Duodenal mucosa (tissue), 2 donors: ENCODE measurements at regions not wholly inside any gene's neighbourhood (a gene's known extent, or its start where the extent isn't known, plus 50 kb on each side); places are given as distances from the start of the nearest gene placed in this dataset.
"Not testable (repeated sequence)": the region's sequence is repeated elsewhere in the genome, so short reads cannot be mapped to it uniquely, and the experiment has no call there.

Experiments
- H3K27ac ChIP-seq: one replicate; pipeline ENCODE4 v1.7.0; 2013; ENCODE audit warnings: low read depth, low read length
- H3K27me3 ChIP-seq, 2 donors: one replicate each; pipeline ENCODE4 v1.7.0; 2013; ENCODE audit warnings: low read length in 2 of 2, control low read depth in 1 of 2; ENCODE audit not compliant: insufficient read depth in 2 of 2, control insufficient read depth in 1 of 2
- H3K36me3 ChIP-seq, 2 donors: one replicate each; pipeline ENCODE4 v1.7.0; 2013; ENCODE audit warnings: low read length in 2 of 2, control low read depth in 1 of 2; ENCODE audit not compliant: insufficient read depth in 2 of 2, control insufficient read depth in 1 of 2
- H3K4me1 ChIP-seq, 2 donors: one replicate each; pipeline ENCODE4 v1.7.0; 2013; ENCODE audit warnings: low read length in 2 of 2, control low read depth in 1 of 2; ENCODE audit not compliant: insufficient read depth in 2 of 2, control insufficient read depth in 1 of 2
- H3K4me3 ChIP-seq, 2 donors: one replicate each; pipeline ENCODE4 v1.7.0; 2013; ENCODE audit warnings: low read length in 2 of 2, low read depth in 1 of 2
- H3K9ac ChIP-seq, 2 donors: one replicate each; pipeline ENCODE4 v1.7.0; 2013; ENCODE audit warnings: low read length in 2 of 2, low read depth in 1 of 2
- H3K9me3 ChIP-seq, 2 donors: one replicate each; pipeline ENCODE4 v1.7.0; 2013; ENCODE audit warnings: low read length in 2 of 2, control low read depth in 1 of 2; ENCODE audit not compliant: control insufficient read depth in 1 of 2

- no peaks in the 10 kb centered on the region for H3K4me1 ChIP-seq
- H3K27ac ChIP-seq: no peak overlapping the region
- H3K9ac ChIP-seq: no peak overlapping the region
- no peak overlapping the region for H3K4me3 ChIP-seq
- H3K9me3 ChIP-seq: no peaks in the 10 kb centered on the region
- H3K27me3 ChIP-seq: no peaks in the 10 kb centered on the region
- H3K36me3 ChIP-seq: no peaks in the 10 kb centered on the region
Observed at GRCh38 chr14:71246539-71246938, 339.3 kb downstream of the PCNX1 start.

DNA sequence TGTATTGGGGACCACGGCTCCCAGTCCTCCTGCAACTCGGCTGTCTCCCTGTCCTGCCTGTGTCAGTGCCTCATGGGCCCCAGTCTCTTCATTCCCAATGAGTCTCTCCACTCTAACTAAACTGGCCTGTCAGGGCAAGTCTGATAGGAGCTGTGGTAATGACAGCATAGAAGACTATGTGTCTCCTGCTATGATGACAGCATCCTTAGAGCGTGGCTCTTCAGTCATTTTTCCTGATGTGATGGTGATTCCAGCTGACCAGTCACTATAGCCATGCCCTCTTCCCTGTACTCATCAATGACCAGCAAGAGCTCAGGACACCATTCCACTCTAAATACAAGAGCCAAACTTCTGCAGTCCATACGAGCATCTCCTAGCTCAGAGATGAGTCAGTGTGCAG, 339.8 kb downstream of the PCNX1 start:
- Histone ChIP-seq H3K4me3 (no peak overlapping the region), H3K4me1 (no peaks in the 10 kb centered on the region), H3K27ac (no peak overlapping the region), H3K9me3 (no peaks in the 10 kb centered on the region), H3K36me3 (no peaks in the 10 kb centered on the region), H3K27me3 (no peaks in the 10 kb centered on the region), H3K9ac (no peak overlapping the region)

GRCh38 chr14:71248194-71248593, 340.9 kb downstream of the PCNX1 start:
- Histone ChIP-seq H3K4me3 (no peak overlapping the region), H3K36me3 (no peaks in the 10 kb centered on the region), H3K27me3 (no peaks in the 10 kb centered on the region), H3K9me3 (no peaks in the 10 kb centered on the region), H3K9ac (no peak overlapping the region), H3K27ac (no peak overlapping the region), H3K4me1 (no peaks in the 10 kb centered on the region)

GRCh38 chr14:71250347-71250746, 343.1 kb downstream of the PCNX1 start:
- Histone ChIP-seq H3K4me1 (no peaks in the 10 kb centered on the region), H3K9ac (no peak overlapping the region)

DNA sequence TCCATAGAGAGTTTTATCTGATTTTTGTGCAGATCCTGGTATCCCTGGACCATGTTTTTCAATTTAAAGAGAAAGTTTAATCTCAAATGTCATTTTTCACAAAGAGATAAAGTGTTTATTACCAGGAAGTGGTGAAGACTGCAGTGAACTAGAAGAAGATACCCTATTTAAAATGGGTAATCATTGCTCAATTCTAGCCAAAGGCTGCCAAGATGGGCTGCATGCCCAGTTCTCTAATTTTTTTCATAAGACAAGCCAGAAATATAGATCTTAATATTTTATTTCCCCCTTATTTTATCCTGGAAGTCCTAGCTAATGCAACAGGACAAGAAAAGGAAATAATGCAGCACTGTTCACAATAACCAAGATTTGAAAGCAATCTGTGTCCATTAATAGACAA, 343.5 kb downstream of the PCNX1 start:
- H3K4me3 ChIP-seq: no peak overlapping the region
- H3K4me1 ChIP-seq: no peaks in the 10 kb centered on the region
- no peak overlapping the region for H3K27ac ChIP-seq
- no peaks in the 10 kb centered on the region for H3K27me3 ChIP-seq
- no peaks in the 10 kb centered on the region for H3K36me3 ChIP-seq
- H3K9ac ChIP-seq: no peak overlapping the region
- H3K9me3 ChIP-seq: no peaks in the 10 kb centered on the region

More at GRCh38 chr14:71250347-71250746, 343.1 kb downstream of the PCNX1 start:
- Histone ChIP-seq H3K27ac (no peak overlapping the region), H3K36me3 (no peaks in the 10 kb centered on the region), H3K4me3 (no peak overlapping the region), H3K27me3 (no peaks in the 10 kb centered on the region), H3K9me3 (no peaks in the 10 kb centered on the region)

GRCh38 chr14:71254091-71254719, 346.9 kb downstream of the PCNX1 start:
- H3K27ac ChIP-seq, H3K9ac ChIP-seq, H3K4me1 ChIP-seq, H3K36me3 ChIP-seq, H3K4me3 ChIP-seq, H3K27me3 ChIP-seq: not testable (repeated sequence)
- H3K9me3 ChIP-seq: peaks cover 10 to 14% of the 10 kb centered on the region in 2 donors

GRCh38 chr14:71261206-71261605, 353.9 kb downstream of the PCNX1 start:
- Histone ChIP-seq H3K27me3 (no peaks in the 10 kb centered on the region), H3K9ac (no peak overlapping the region), H3K9me3 (peaks cover 14 to 18% of the 10 kb centered on the region in 2 donors), H3K4me1 (no peaks in the 10 kb centered on the region), H3K27ac (no peak overlapping the region), H3K36me3 (no peaks in the 10 kb centered on the region), H3K4me3 (no peak overlapping the region)

DNA sequence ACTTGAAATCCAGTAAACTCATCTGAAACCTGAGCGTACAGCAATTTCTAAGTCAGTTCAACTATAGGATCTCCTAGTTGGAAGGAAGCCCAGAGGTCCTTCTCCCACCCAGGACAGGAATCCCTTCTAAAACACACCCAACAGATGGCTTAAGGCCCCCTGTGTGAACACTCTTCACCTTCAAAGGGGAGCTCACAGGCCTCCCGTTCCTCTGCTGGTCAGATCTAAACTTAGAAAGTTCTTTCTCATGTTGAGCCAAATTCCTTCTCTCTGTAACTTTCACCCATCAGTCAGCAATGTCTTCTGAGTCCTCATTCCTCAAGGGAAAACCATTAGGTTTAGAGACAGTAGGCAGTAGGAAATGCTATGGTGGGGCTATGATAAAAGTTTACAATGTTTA, 355.2 kb downstream of the PCNX1 start:
- no peaks in the 10 kb centered on the region for H3K27me3 ChIP-seq
- H3K4me3 ChIP-seq: no peak overlapping the region
- peaks cover 14 to 18% of the 10 kb centered on the region in 2 donors for H3K9me3 ChIP-seq
- no peak overlapping the region for H3K9ac ChIP-seq
- no peak overlapping the region for H3K27ac ChIP-seq
- no peaks in the 10 kb centered on the region for H3K36me3 ChIP-seq
- peaks cover 0 to 4% of the 10 kb centered on the region in 2 donors for H3K4me1 ChIP-seq

- Histone ChIP-seq H3K9ac (no peak overlapping the region), H3K36me3 (no peaks in the 10 kb centered on the region), H3K27me3 (no peaks in the 10 kb centered on the region), H3K9me3 (peaks cover 3% of the 10 kb centered on the region in 2 donors), H3K4me1 (peaks cover 0 to 9% of the 10 kb centered on the region in 2 donors), H3K27ac (no peak overlapping the region), H3K4me3 (no peak overlapping the region)
Observed at GRCh38 chr14:71264260-71264659, 357.0 kb downstream of the PCNX1 start.

GRCh38 chr14:71267007-71267513, 359.8 kb downstream of the PCNX1 start:
- H3K27me3 ChIP-seq: no peaks in the 10 kb centered on the region
- no peaks in the 10 kb centered on the region for H3K36me3 ChIP-seq
- H3K9me3 ChIP-seq: no peaks in the 10 kb centered on the region
- no peak overlapping the region for H3K4me3 ChIP-seq
- no peak overlapping the region for H3K9ac ChIP-seq
- no peak overlapping the region for H3K27ac ChIP-seq
- peaks cover 0 to 9% of the 10 kb centered on the region in 2 donors for H3K4me1 ChIP-seq
